HCT116 (cell line): ENCODE measurements at regions not wholly inside any gene's neighbourhood (a gene's known extent, or its start where the extent isn't known, plus 50 kb on each side); places are given as distances from the start of the nearest gene placed in this dataset.

Experiments
- ATAC-seq: fragments of 200-7000 bp; cut with Tn5 transposase; 2 replicates; pipeline ENCODE4 v1.9.1; 2020; ENCODE audit warnings: mild to moderate bottlenecking, moderate library complexity
- BruUV-seq: library from RNA; stranded (reverse); fragments of 400-500 nt; replicated peaks from 2 replicates; lab custom pipeline; 2021; lab: Mats Ljungman, UMichigan
- CTCF ChIA-PET: fragments of 300-600 bp; sonication (Branson Sonifier 250); formaldehyde crosslinking; loops from one replicate; lab custom pipeline; 2021; ENCODE audit warnings: antibody characterized with exemption; lab: Charles Lee
- POLR2A ChIA-PET: fragments of 300-600, 350-600 bp; sonication (Branson Sonifier 250); formaldehyde crosslinking; loops from one replicate; lab custom pipeline; 2021; ENCODE audit warnings: antibody characterized with exemption; lab: Charles Lee
- RAD21 ChIA-PET, 2 experiments: fragments of 300-600 bp; sonication (Branson Sonifier 250); formaldehyde crosslinking; loops; one replicate each; lab custom pipeline; 2023; ENCODE audit warnings: low total read pairs in 2 of 2; ENCODE audit not compliant: uncharacterized antibody in 2 of 2, unreplicated experiment in 2 of 2, low non-redundant PET in 1 of 2; lab: Charles Lee
- DNase-seq: peaks from one replicate; pipeline ENCODE4 v3.0.0-alpha.2; 2010; ENCODE audit warnings: low read depth, low spot score
- H2AFZ ChIP-seq: fragments of 200-600 bp; shearing (Covaris generic), sonication (generic); 2 replicates; pipeline ENCODE4 v1.6.1; 2017; ENCODE audit warnings: low read depth, mixed run types, mixed read lengths, antibody characterized with exemption, low read length; ENCODE audit not compliant: poor library complexity, severe bottlenecking
- H3K27ac ChIP-seq: 2 replicates; pipeline ENCODE4 v1.5.1; 2012; ENCODE audit warnings: low read depth, low read length
- H3K27me3 ChIP-seq: fragments of 200-600 bp; sonication (generic); 2 replicates; pipeline ENCODE4 v1.6.1; 2016; ENCODE audit warnings: mixed run types, low read length, mixed read lengths; ENCODE audit not compliant: insufficient read depth
- H3K36me3 ChIP-seq, 2 experiments: fragments of 200-500 bp in 1 of 2; fragments of 200-600 bp in 1 of 2; sonication (Bioruptor generic) in 1 of 2; sonication (generic) in 1 of 2; 2 replicates each; pipeline versions ENCODE4 v1.5.1 to v1.6.1; 2014 to 2016; ENCODE audit warnings: low read length in 2 of 2, inconsistent platforms in 1 of 2, mixed read lengths in 1 of 2, mixed run types in 1 of 2; ENCODE audit not compliant: insufficient read depth in 2 of 2, control insufficient read depth in 1 of 2
- H3K4me1 ChIP-seq, 2 experiments: fragments of 200-600 bp in 1 of 2; sonication (generic) in 1 of 2; 2 replicates each; pipeline versions ENCODE4 v1.5.1 to v1.6.1; 2012 to 2017; ENCODE audit warnings: low read length in 2 of 2, inconsistent platforms in 1 of 2, mild to moderate bottlenecking in 1 of 2, mixed read lengths in 1 of 2, mixed run types in 1 of 2, moderate library complexity in 1 of 2; ENCODE audit not compliant: insufficient read depth in 2 of 2, control insufficient read depth in 1 of 2
- H3K4me2 ChIP-seq: fragments of 200-600 bp; sonication (generic); 2 replicates; pipeline ENCODE4 v1.6.1; 2017; ENCODE audit warnings: mixed run types, low read length, mixed read lengths
- H3K4me3 ChIP-seq, 2 experiments: fragments of 200-600 bp in 1 of 2; sonication (generic) in 1 of 2; replicated peaks in 1 of 2; 2 replicates each; pipeline ENCODE4 v1.5.1; 2011 to 2016; ENCODE audit warnings: low read length in 2 of 2, control low read depth in 1 of 2, low read depth in 1 of 2, mild to moderate bottlenecking in 1 of 2, mixed read lengths in 1 of 2, mixed run types in 1 of 2
- H3K79me2 ChIP-seq: fragments of 200-600 bp; sonication (generic); 2 replicates; pipeline ENCODE4 v1.6.1; 2017; ENCODE audit warnings: mild to moderate bottlenecking, mixed run types, low read length, moderate library complexity, mixed read lengths; ENCODE audit not compliant: insufficient read depth
- H3K9ac ChIP-seq: fragments of 200-600 bp; sonication (generic); 2 replicates; pipeline ENCODE4 v1.6.1; 2016; ENCODE audit warnings: low read length, mixed read lengths
- H3K9me2 ChIP-seq: fragments of 200-600 bp; sonication (generic), shearing (Covaris generic); 2 replicates; pipeline ENCODE4 v1.6.1; 2017; ENCODE audit warnings: mixed run types, mild to moderate bottlenecking, moderate library complexity; ENCODE audit not compliant: insufficient read depth
- H3K9me3 ChIP-seq, 2 experiments: fragments of 200-500 bp in 1 of 2; fragments of 200-600 bp in 1 of 2; sonication (Bioruptor generic) in 1 of 2; sonication (generic) in 1 of 2; 2 replicates each; pipeline ENCODE4 v1.6.1; 2014 to 2017; ENCODE audit warnings: low read length in 2 of 2, mixed read lengths in 2 of 2, inconsistent platforms in 1 of 2, low read depth in 1 of 2, mild to moderate bottlenecking in 1 of 2, mixed run types in 1 of 2, moderate library complexity in 1 of 2; ENCODE audit not compliant: control insufficient read depth in 1 of 2, insufficient read depth in 1 of 2
- H4K20me1 ChIP-seq: fragments of 200-600 bp; sonication (generic), shearing (Covaris generic); 2 replicates; pipeline ENCODE4 v1.6.1; 2017; ENCODE audit warnings: mixed run types, mild to moderate bottlenecking, moderate library complexity; ENCODE audit not compliant: insufficient read depth
- CBX3 ChIP-seq: IDR thresholded peaks from 2 replicates; pipeline ENCODE4 v1.6.1; 2012; ENCODE audit warnings: low read depth
- FOSL1 ChIP-seq: IDR thresholded peaks from 2 replicates; pipeline ENCODE4 v1.6.1; 2012; ENCODE audit warnings: low read depth
- POLR2AphosphoS5 ChIP-seq: IDR thresholded peaks from 2 replicates; pipeline ENCODE4 v1.6.1; 2011; ENCODE audit warnings: mild to moderate bottlenecking, low read depth, low read length, moderate library complexity
- TCF7L2 ChIP-seq: IDR thresholded peaks from 2 replicates; pipeline ENCODE4 v1.7.0; 2011; ENCODE audit warnings: borderline replicate concordance, inconsistent platforms; ENCODE audit not compliant: insufficient read depth, insufficient read length; ENCODE audit errors: extremely low read depth
- YY1 ChIP-seq: IDR thresholded peaks from 2 replicates; pipeline ENCODE4 v1.6.1; 2011; ENCODE audit warnings: low read length, low read depth, moderate library complexity, mild to moderate bottlenecking; ENCODE audit not compliant: insufficient replicate concordance; ENCODE audit errors: extremely low read depth
- ZBTB33 ChIP-seq: IDR thresholded peaks from 2 replicates; pipeline ENCODE4 v1.6.1; 2011; ENCODE audit warnings: mild to moderate bottlenecking, low read length, moderate library complexity; ENCODE audit not compliant: insufficient replicate concordance; ENCODE audit errors: extremely low read depth
- ZFX ChIP-seq: fragments of 450-650 bp; IDR thresholded peaks from 2 replicates; pipeline ENCODE4 v1.6.1; 2017
- intact Hi-C: fragments of 100-400 bp; cut with micrococcal nuclease; formaldehyde crosslinking; loops from 2 replicates; pipeline ENCODE4 v1.10.0; 2022
- TF ChIP-seq, protein P1 (sequence below): IDR thresholded peaks from 2 replicates; pipeline ENCODE4 v1.6.1; 2012; ENCODE audit warnings: low read depth

DNA sequence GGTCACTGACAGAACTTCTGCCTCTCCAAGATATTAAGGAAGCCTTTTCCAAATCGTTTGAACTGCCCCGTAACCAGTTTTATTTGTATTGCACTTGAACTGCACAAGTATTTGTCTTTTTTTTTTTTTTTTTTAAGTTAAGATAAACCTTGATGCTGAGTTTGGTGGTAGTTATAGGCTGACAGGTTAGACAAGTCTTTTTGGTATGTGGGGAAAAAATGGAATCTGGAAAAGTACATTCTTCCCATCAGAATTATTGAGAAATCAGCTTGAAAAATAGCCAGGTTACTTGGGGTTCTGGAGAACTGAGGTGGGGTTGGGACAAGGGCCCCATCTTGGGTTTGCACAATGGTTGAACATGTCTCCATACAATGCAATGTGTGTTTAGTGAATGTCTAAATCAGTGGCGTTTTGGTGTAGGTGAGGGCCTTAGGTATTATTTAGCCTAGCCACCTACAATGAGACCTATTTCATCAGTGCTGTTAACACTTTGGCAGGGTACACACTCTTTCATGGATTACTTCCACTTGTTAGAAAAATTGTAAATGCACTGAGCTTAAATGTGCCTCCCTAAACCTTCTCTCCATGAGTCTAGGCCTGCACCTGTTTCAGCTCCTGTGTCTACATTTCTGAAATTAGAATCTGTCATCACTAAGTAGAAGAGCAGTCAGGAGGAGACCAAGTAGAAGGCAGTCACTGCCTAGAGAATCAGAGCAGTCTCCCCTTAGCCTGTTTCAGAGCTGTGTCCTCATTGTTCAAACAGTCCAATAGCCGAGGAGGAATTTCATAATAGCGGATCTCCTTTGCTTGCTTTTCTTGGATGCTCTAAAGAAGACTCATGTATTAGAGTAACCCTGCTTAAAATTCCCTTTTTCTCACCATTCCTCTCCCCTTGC is 140.0 kb upstream of the HMHB1 start:
- H3K36me3 ChIP-seq = no peaks in the 10 kb centered on the region
- intact Hi-C loops = no loop called here
- H3K27me3 ChIP-seq = no peaks in the 10 kb centered on the region
- ChIA-PET RAD21 (no interaction called here), POLR2A (no interaction called here), CTCF (no interaction called here)
- no peaks in the 10 kb centered on the region for H3K4me1 ChIP-seq
- no peaks in the 10 kb centered on the region; a peak in 1 of 4 replicates for H3K9me3 ChIP-seq
- no peaks in the 10 kb centered on the region for H3K79me2 ChIP-seq
- no peaks in the 10 kb centered on the region for H3K9me2 ChIP-seq
- H2AFZ ChIP-seq = no peak overlapping the region
- no peak overlapping the region for H3K9ac ChIP-seq
- BruUV-seq = no TSS peak
- no peak overlapping the region for H3K27ac ChIP-seq
- no peak overlapping the region for H3K4me2 ChIP-seq
- TF ChIP-seq YY1 = no peak
- TF ChIP-seq ZFX = no peak
- no peak for TF ChIP-seq FOSL1
- TF ChIP-seq, protein P1, sequence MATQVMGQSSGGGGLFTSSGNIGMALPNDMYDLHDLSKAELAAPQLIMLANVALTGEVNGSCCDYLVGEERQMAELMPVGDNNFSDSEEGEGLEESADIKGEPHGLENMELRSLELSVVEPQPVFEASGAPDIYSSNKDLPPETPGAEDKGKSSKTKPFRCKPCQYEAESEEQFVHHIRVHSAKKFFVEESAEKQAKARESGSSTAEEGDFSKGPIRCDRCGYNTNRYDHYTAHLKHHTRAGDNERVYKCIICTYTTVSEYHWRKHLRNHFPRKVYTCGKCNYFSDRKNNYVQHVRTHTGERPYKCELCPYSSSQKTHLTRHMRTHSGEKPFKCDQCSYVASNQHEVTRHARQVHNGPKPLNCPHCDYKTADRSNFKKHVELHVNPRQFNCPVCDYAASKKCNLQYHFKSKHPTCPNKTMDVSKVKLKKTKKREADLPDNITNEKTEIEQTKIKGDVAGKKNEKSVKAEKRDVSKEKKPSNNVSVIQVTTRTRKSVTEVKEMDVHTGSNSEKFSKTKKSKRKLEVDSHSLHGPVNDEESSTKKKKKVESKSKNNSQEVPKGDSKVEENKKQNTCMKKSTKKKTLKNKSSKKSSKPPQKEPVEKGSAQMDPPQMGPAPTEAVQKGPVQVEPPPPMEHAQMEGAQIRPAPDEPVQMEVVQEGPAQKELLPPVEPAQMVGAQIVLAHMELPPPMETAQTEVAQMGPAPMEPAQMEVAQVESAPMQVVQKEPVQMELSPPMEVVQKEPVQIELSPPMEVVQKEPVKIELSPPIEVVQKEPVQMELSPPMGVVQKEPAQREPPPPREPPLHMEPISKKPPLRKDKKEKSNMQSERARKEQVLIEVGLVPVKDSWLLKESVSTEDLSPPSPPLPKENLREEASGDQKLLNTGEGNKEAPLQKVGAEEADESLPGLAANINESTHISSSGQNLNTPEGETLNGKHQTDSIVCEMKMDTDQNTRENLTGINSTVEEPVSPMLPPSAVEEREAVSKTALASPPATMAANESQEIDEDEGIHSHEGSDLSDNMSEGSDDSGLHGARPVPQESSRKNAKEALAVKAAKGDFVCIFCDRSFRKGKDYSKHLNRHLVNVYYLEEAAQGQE = no peak
- TF ChIP-seq TCF7L2 = no peak
- no peak for TF ChIP-seq ZBTB33
- no peak for TF ChIP-seq POLR2AphosphoS5
- TF ChIP-seq CBX3 = no peak
- TF ChIP-seq, all 23 proteins: peak for 0
- DNase-seq = no peak
- no peak for ATAC-seq
- Histone ChIP-seq H4K20me1 (no peaks in the 10 kb centered on the region), H3K4me3 (no peak overlapping the region)
